Fibroblast of villous mesenchyme (primary cell): ENCODE measurements at regions not wholly inside any gene's neighbourhood (a gene's known extent, or its start where the extent isn't known, plus 50 kb on each side); places are given as distances from the start of the nearest gene placed in this dataset.

Source experiments
- DNase-seq: peaks from one replicate; pipeline ENCODE4 v3.0.0-alpha.2; 2010; ENCODE audit warnings: low read depth
- H3K4me3 ChIP-seq: 2 replicates; pipeline ENCODE4 v1.5.1; 2011; ENCODE audit warnings: low read depth, mild to moderate bottlenecking, low read length
- TF ChIP-seq, protein P1 (sequence below): IDR thresholded peaks from 2 replicates; pipeline ENCODE4 v1.5.1; 2012; ENCODE audit warnings: low read depth, mild to moderate bottlenecking, low read length; ENCODE audit not compliant: insufficient read depth

DNA sequence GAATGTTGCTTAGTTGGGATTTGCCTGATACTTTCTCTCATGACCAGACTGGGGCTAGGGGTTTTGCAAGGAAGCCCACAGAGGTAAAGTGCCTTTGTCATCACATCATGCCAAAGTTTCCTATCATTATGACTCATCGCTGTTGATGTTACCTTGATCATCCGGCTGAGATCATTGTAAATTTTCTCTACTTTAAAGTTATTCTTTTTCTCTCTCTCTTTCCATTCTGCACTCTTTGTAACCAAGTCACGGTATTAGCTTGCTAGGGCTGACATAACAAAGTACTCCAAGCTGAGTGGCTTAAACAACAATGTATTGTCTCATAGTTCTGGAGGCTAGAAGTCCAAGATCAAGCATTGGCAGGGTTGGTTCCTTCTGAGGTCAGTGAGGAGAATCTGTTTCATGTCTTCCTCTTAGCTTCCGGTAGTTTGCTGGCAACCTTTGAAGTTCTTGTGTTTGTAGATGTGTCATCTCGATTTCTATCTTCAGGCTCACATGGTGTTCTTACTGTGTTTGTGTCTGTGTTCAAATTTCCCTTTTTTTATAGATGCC is 113.0 kb downstream of the DTHD1 start:
- H3K4me3 ChIP-seq = no peak overlapping the region
- TF ChIP-seq, protein P1, sequence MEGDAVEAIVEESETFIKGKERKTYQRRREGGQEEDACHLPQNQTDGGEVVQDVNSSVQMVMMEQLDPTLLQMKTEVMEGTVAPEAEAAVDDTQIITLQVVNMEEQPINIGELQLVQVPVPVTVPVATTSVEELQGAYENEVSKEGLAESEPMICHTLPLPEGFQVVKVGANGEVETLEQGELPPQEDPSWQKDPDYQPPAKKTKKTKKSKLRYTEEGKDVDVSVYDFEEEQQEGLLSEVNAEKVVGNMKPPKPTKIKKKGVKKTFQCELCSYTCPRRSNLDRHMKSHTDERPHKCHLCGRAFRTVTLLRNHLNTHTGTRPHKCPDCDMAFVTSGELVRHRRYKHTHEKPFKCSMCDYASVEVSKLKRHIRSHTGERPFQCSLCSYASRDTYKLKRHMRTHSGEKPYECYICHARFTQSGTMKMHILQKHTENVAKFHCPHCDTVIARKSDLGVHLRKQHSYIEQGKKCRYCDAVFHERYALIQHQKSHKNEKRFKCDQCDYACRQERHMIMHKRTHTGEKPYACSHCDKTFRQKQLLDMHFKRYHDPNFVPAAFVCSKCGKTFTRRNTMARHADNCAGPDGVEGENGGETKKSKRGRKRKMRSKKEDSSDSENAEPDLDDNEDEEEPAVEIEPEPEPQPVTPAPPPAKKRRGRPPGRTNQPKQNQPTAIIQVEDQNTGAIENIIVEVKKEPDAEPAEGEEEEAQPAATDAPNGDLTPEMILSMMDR = no peak
- no peak for DNase-seq

DNA sequence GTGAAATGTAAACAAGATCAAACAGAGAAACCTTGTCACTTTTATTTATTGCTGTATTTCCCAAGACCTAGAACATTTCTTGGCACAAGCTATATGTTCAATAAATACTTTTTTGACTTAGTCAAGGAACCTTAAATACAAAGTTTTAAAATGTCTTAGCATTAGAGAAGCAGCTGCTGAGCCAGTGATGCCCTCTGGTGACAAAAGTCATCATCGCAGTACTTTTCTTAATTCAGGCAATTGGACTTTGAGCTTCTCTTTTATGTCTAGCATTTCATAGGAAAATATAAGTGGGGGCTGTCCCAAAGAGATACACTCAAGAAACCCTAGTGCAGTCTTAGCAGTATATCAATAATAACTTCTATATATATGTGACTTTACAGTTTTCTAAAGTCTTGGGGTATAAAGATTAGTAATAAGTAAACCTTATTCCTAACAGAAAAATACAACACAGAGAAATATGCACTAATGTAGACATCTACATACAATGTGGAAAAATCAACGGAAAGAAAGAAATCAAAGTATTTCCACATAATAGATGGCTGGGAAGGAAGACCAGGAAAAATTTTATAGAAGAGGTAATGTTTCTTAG is 118.4 kb downstream of the DTHD1 start:
- DNase-seq = no peak
- TF ChIP-seq, protein P1 = no peak
- H3K4me3 ChIP-seq = no peak overlapping the region

DNA sequence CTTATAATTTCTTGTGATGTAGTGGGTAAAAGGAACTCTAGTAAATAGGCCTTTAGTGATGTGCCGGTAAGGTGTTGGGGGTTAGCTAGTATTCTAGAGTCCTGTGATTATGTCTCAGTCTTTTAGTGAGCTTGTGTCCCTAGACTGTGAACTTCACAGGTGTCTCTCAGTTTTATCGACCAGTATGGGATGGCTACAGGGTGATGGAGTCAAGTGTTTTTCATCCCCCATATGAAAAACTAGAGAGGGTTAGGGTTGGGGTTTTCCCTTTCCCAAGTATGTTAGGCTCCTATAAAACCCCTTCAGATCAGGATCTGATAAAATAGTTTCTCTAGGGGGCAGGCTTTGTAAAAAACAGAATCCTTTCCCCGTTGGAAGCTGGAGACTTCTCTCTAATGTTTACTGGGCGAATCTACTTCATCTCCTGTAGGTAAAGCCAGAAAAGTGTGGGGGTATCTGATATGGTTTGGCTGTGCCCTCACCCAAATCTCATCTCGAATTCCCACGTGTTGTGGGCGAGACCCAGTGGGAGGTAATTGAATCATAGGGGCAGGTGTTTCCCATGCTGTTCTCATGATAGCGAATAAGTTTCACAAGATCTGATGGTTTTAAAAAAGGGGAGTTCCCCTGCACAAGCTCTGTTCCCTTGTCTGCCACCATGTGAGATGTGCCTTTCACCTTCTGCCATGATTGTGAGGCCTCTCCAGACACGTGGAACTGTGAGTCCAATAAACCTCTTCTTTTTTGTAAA is 120.8 kb downstream of the DTHD1 start:
- DNase-seq = no peak
- no peak overlapping the region for H3K4me3 ChIP-seq
- TF ChIP-seq, protein P1 = no peak

DNA sequence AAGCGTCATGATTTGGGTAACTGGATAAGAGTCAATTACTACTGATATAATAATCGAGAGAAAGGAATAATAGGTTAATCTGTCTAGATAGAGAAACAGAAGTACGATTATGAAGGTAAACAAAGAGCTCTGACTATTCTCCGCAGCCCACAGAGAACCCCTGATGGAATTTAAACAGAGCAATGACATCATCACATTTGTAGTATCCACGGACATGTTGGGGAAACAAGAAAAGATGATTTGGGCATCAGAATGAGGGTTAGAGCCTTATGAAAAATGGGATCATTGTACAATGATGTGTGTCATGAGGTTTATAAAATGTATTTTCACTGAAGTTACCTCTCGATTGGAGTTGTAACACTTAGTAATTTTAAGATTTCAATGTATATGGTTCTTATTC is 129.9 kb downstream of the DTHD1 start:
- H3K4me3 ChIP-seq = no peak overlapping the region
- TF ChIP-seq, protein P1 = no peak
- DNase-seq = no peak

DNA sequence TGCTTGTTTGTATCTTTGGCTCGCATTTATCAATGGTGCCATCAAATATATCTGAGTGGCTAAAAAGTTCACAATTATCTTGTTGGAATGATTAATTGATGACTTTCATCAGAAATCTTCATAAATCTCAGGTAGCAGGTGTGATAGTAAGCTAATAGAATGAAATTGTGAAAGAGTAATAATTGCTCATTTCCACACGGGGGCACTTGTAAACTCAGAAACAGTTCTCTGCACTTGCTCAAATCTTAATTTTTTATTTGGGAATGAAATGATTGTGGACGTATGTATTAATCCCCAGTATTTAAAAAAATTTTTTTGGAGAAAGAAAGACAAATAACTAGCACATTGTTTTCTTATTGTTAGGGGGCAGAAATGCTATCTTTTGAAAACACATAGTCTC is 132.8 kb downstream of the DTHD1 start:
- H3K4me3 ChIP-seq = no peak overlapping the region
- TF ChIP-seq, protein P1 = no peak
- no peak for DNase-seq

DNA sequence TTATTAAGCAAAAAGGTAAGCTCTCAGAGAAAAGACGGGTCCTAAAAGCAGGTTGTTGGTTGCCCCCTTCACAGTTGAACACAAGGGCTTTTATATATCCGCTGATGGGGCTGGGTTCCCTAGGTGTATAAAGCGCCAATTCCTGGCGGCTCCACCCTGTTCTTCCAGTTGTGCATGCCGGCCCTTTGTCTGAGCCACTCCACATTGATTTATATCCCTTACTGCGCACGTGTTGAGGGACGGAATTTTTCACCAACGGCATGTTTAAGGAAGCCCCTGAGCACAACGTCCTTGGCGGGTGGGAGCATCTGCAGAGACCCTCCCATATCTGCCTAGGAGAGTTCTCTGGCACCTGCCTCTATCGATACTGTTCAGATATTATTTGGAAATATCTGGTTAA is 135.7 kb downstream of the DTHD1 start:
- DNase-seq = no peak
- TF ChIP-seq, protein P1 = no peak
- no peak overlapping the region for H3K4me3 ChIP-seq
